ENCODE measurements at regions not wholly inside any gene's neighbourhood (a gene's known extent, or its start where the extent isn't known, plus 50 kb on each side); places are given as distances from the start of the nearest gene placed in this dataset.

- Histone ChIP-seq H3K9me3 (ENCODE audit: low read length) (no peaks in the 10 kb centered on the region), H3K79me2 (replicated peaks; ENCODE audit: insufficient read depth, low read length) (no peaks in the 10 kb centered on the region), H3K36me3 (ENCODE audit: insufficient read depth, low read length) (no peaks in the 10 kb centered on the region), H3K27me3 (ENCODE audit: insufficient read depth, low read depth, low read length) (no peaks in the 10 kb centered on the region), H3F3A (ENCODE audit: insufficient read depth, low read length, poor library complexity, severe bottlenecking) (no peaks in the 10 kb centered on the region), H3K9ac (ENCODE audit: low read length) (no peak overlapping the region), H3K9me2 (ENCODE audit: insufficient read depth, low read length) (no peaks in the 10 kb centered on the region), H3K27ac (ENCODE audit: low read length) (no peak overlapping the region), H4K20me1 (ENCODE audit: insufficient read depth) (no peaks in the 10 kb centered on the region), H3K4me2 (ENCODE audit: low read length) (no peak overlapping the region), H3K4me3 (ENCODE audit: low read length) (no peak overlapping the region), H2AFZ (ENCODE audit: low read depth, low read length) (no peak overlapping the region)
- TF ChIP-seq EP300 (conservative IDR thresholded peaks at IDR 0.05; ENCODE audit: poor library complexity, severe bottlenecking) (no peak), SMC3 (conservative IDR thresholded peaks at IDR 0.05; ENCODE audit: poor library complexity) (no peak), CTCF (IDR thresholded peaks at IDR 0.05; ENCODE audit: poor library complexity, severe bottlenecking) (no peak), REST (IDR thresholded peaks at IDR 0.05; ENCODE audit: borderline replicate concordance) (no peak), RAD21 (conservative IDR thresholded peaks at IDR 0.05) (no peak), TAF1 (IDR thresholded peaks at IDR 0.05; ENCODE audit: low read depth) (no peak), EZH2 (IDR thresholded peaks at IDR 0.05; ENCODE audit: borderline replicate concordance, insufficient read depth, low read length, poor library complexity, severe bottlenecking) (no peak), POLR2AphosphoS5 (IDR thresholded peaks at IDR 0.05) (no peak), MXI1 (conservative IDR thresholded peaks at IDR 0.05; ENCODE audit: poor library complexity, severe bottlenecking) (no peak)
Observed at GRCh38 chr12:24701343-24701742, 247.6 kb downstream of the BCAT1 start.

- Histone ChIP-seq H3K27ac (ENCODE audit: low read length) (no peak overlapping the region), H4K20me1 (ENCODE audit: insufficient read depth) (no peaks in the 10 kb centered on the region), H3K9ac (ENCODE audit: low read length) (no peak overlapping the region), H3K4me2 (ENCODE audit: low read length) (no peak overlapping the region), H3K9me3 (ENCODE audit: low read length) (no peaks in the 10 kb centered on the region), H3K4me3 (ENCODE audit: low read length) (no peak overlapping the region), H3F3A (ENCODE audit: insufficient read depth, low read length, poor library complexity, severe bottlenecking) (no peaks in the 10 kb centered on the region), H3K36me3 (ENCODE audit: insufficient read depth, low read length) (no peaks in the 10 kb centered on the region), H3K27me3 (ENCODE audit: insufficient read depth, low read depth, low read length) (no peaks in the 10 kb centered on the region), H3K79me2 (replicated peaks; ENCODE audit: insufficient read depth, low read length) (no peaks in the 10 kb centered on the region), H3K9me2 (ENCODE audit: insufficient read depth, low read length) (no peaks in the 10 kb centered on the region), H2AFZ (ENCODE audit: low read depth, low read length) (no peak overlapping the region)
- TF ChIP-seq CTCF (IDR thresholded peaks at IDR 0.05; ENCODE audit: poor library complexity, severe bottlenecking) (no peak), EZH2 (IDR thresholded peaks at IDR 0.05; ENCODE audit: borderline replicate concordance, insufficient read depth, low read length, poor library complexity, severe bottlenecking) (no peak), RAD21 (conservative IDR thresholded peaks at IDR 0.05) (no peak), SMC3 (conservative IDR thresholded peaks at IDR 0.05; ENCODE audit: poor library complexity) (no peak), TAF1 (IDR thresholded peaks at IDR 0.05; ENCODE audit: low read depth) (no peak), POLR2AphosphoS5 (IDR thresholded peaks at IDR 0.05) (no peak), EP300 (conservative IDR thresholded peaks at IDR 0.05; ENCODE audit: poor library complexity, severe bottlenecking) (no peak)
Observed at GRCh38 chr12:24698972-24699371, 249.9 kb downstream of the BCAT1 start.
